ENCODE measurements at regions not wholly inside any gene's neighbourhood (a gene's known extent, or its start where the extent isn't known, plus 50 kb on each side); places are given as distances from the start of the nearest gene placed in this dataset.

DNA sequence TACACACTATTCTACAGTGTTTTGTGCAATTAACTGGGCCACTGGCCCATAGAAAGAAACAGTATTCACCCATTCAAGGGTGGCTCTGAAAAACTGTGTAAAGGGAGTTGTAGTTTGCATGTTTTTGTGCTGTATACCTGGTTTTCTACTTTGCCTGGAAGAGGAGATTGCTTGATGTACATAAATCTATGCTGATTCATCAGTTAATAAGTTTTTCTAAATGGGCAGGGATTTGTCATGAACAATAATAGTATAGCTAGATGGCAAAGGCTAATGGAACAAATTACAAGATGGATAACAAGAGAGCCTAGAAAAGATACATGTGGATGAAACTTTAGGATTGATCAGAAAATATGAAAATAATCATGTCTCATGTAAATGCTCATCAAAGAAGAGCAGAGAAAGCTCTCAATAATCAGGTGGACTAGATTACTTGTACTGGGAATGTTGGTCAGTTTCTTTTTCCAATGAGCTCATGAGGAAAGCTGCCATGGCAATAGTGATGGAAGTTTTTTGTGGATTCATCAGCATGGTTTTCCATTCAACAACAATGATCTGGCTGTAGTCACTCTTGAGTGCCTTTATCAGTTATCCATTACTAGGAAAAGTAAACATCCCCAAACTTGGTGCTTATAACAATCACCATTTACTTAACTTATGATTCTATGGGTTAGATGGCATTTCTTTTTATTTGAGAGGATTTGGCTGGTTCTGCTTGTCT is 602.8 kb downstream of the BRINP3 start:
- Histone ChIP-seq H3K79me2 (replicated peaks; ENCODE audit: insufficient read depth) (no peaks in the 10 kb centered on the region), H2AFZ (no peak overlapping the region), H4K20me1 (replicated peaks; ENCODE audit: insufficient read depth) (no peaks in the 10 kb centered on the region), H3F3A (replicated peaks; ENCODE audit: low read depth) (no peaks in the 10 kb centered on the region), H3K27me3 (ENCODE audit: insufficient read depth) (no peaks in the 10 kb centered on the region), H3K4me1 (ENCODE audit: insufficient read depth) (no peaks in the 10 kb centered on the region; the same call in 1 of the 2 replicates), H3K36me3 (ENCODE audit: insufficient read depth) (no peaks in the 10 kb centered on the region), H3K4me3 (no peak overlapping the region), H3K27ac (ENCODE audit: low read depth) (no peak overlapping the region), H3K4me2 (no peak overlapping the region), H3K9me2 (ENCODE audit: insufficient read depth) (no peaks in the 10 kb centered on the region)
- Mint-ChIP-seq H3K27me3 (ENCODE audit: insufficient read depth, low read depth, poor library complexity) (peaks cover 2% of the 10 kb centered on the region), H3K27ac (no peak overlapping the region), H3K9me3 (no peaks in the 10 kb centered on the region), H3K36me3 (ENCODE audit: low read depth) (no peaks in the 10 kb centered on the region), H3K4me3 (no peak overlapping the region), H3K4me1 (no peaks in the 10 kb centered on the region)
- ATAC-seq (no peak), DNase-seq (ENCODE audit: low spot score) (no peak)
- TF ChIP-seq, protein P1, sequence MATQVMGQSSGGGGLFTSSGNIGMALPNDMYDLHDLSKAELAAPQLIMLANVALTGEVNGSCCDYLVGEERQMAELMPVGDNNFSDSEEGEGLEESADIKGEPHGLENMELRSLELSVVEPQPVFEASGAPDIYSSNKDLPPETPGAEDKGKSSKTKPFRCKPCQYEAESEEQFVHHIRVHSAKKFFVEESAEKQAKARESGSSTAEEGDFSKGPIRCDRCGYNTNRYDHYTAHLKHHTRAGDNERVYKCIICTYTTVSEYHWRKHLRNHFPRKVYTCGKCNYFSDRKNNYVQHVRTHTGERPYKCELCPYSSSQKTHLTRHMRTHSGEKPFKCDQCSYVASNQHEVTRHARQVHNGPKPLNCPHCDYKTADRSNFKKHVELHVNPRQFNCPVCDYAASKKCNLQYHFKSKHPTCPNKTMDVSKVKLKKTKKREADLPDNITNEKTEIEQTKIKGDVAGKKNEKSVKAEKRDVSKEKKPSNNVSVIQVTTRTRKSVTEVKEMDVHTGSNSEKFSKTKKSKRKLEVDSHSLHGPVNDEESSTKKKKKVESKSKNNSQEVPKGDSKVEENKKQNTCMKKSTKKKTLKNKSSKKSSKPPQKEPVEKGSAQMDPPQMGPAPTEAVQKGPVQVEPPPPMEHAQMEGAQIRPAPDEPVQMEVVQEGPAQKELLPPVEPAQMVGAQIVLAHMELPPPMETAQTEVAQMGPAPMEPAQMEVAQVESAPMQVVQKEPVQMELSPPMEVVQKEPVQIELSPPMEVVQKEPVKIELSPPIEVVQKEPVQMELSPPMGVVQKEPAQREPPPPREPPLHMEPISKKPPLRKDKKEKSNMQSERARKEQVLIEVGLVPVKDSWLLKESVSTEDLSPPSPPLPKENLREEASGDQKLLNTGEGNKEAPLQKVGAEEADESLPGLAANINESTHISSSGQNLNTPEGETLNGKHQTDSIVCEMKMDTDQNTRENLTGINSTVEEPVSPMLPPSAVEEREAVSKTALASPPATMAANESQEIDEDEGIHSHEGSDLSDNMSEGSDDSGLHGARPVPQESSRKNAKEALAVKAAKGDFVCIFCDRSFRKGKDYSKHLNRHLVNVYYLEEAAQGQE (IDR thresholded peaks at IDR 0.05; ENCODE audit: unreplicated experiment): no peak
- TF ChIP-seq EZH2 (IDR thresholded peaks at IDR 0.05; ENCODE audit: low read depth, unreplicated experiment): no peak
- no peak for TF ChIP-seq STAT1 (IDR thresholded peaks at IDR 0.05; ENCODE audit: unreplicated experiment)
- no peak for TF ChIP-seq ETS1 (IDR thresholded peaks at IDR 0.05)
- TF ChIP-seq CTCF (conservative IDR thresholded peaks at IDR 0.05; ENCODE audit: low read depth in 2 of 2): no peak
- no peak for TF ChIP-seq ZNF331 (CRISPR knock-in tag; IDR thresholded peaks at IDR 0.05; ENCODE audit: low read depth)
- TF ChIP-seq ZNF114 (CRISPR knock-in tag; IDR thresholded peaks at IDR 0.05): no peak

DNA sequence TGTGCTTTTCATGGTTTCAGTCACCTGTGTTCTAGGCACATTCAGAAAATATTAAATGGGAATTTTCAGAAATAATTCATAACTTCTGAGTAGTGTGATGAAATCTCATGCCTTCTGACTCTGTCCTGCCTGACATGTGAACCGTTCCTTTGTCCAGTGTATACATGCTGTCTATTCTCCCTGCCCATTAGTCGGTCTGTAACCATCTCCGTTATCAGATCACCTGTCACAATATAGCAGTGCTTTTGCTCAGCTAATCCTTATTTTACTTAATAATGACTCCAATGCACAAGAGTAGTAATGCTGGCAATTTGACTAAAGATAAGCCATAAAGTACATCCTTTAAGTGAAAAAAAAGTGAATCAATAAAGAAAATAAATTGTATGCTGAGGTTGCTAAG is 597.5 kb downstream of the BRINP3 start:
- Mint-ChIP-seq H3K4me3 (no peak overlapping the region), H3K36me3 (ENCODE audit: low read depth) (no peaks in the 10 kb centered on the region), H3K4me1 (no peaks in the 10 kb centered on the region), H3K27me3 (ENCODE audit: insufficient read depth, low read depth, poor library complexity) (no peaks in the 10 kb centered on the region), H3K9me3 (no peaks in the 10 kb centered on the region), H3K27ac (no peak overlapping the region)
- DNase-seq (ENCODE audit: low spot score) (no peak), ATAC-seq (no peak)
- no peak overlapping the region for H3K4me3 ChIP-seq
- no peaks in the 10 kb centered on the region for H4K20me1 ChIP-seq (replicated peaks; ENCODE audit: insufficient read depth)
- H3K79me2 ChIP-seq (replicated peaks; ENCODE audit: insufficient read depth): no peaks in the 10 kb centered on the region
- no peak overlapping the region for H3K27ac ChIP-seq (ENCODE audit: low read depth)
- TF ChIP-seq NANOG (IDR thresholded peaks at IDR 0.05; ENCODE audit: borderline replicate concordance): no peak
- no peak for TF ChIP-seq CTCF (conservative IDR thresholded peaks at IDR 0.05; ENCODE audit: low read depth in 2 of 2)
- no peak for TF ChIP-seq ETS1 (IDR thresholded peaks at IDR 0.05)
- no peak overlapping the region for H2AFZ ChIP-seq
- H3K36me3 ChIP-seq (ENCODE audit: insufficient read depth): no peaks in the 10 kb centered on the region
- no peaks in the 10 kb centered on the region for H3K4me1 ChIP-seq (ENCODE audit: insufficient read depth)
- no peaks in the 10 kb centered on the region for H3K9me2 ChIP-seq (ENCODE audit: insufficient read depth)
- no peaks in the 10 kb centered on the region for H3F3A ChIP-seq (replicated peaks; ENCODE audit: low read depth)
- H3K27me3 ChIP-seq (ENCODE audit: insufficient read depth): no peaks in the 10 kb centered on the region
- no peak overlapping the region for H3K4me2 ChIP-seq

All from GM23338 (cell line).